ENCODE measurements at regions not wholly inside any gene's neighbourhood (a gene's known extent, or its start where the extent isn't known, plus 50 kb on each side); places are given as distances from the start of the nearest gene placed in this dataset.

DNA sequence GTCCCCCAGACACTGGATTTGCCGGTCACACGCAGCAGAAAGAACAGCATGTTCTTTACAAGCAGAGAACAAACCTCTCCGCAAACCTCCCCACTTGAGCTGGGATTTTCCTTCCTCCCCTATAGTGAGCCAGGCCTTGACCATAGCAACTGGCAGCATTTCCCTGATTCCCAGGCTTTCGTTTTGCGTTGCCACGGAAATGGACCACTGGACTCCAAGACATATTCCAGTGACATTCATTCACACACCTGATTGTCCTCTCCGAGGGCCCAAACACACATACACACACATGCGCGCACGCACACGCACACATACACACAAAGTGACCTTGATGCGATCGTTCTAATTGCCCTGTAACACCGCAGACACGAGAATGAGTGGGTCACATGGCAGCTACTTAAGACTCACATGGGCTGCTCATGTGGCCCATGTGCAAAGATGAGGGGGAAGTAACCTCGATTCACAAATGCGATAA is 80.9 kb upstream of the CPEB4 start:
- CTCF ChIA-PET: no interaction called here
- DNase-seq: no peak
- no peak overlapping the region for H3K27ac Mint-ChIP-seq
- no peaks in the 10 kb centered on the region for H3K36me3 Mint-ChIP-seq (ENCODE audit: low read depth)
- POLR2A ChIA-PET: interaction anchor here (0.7 kb wide), 1 partner anchor 545 kb away, joined by 3 read pairs; no protein-coding TSS in a partner anchor
- no peak overlapping the region for H3K4me3 Mint-ChIP-seq
- peaks cover 2% of the 10 kb centered on the region for H3K9me3 Mint-ChIP-seq
- no peaks in the 10 kb centered on the region for H3K27me3 Mint-ChIP-seq
- no peaks in the 10 kb centered on the region for H3K4me1 Mint-ChIP-seq

DNA sequence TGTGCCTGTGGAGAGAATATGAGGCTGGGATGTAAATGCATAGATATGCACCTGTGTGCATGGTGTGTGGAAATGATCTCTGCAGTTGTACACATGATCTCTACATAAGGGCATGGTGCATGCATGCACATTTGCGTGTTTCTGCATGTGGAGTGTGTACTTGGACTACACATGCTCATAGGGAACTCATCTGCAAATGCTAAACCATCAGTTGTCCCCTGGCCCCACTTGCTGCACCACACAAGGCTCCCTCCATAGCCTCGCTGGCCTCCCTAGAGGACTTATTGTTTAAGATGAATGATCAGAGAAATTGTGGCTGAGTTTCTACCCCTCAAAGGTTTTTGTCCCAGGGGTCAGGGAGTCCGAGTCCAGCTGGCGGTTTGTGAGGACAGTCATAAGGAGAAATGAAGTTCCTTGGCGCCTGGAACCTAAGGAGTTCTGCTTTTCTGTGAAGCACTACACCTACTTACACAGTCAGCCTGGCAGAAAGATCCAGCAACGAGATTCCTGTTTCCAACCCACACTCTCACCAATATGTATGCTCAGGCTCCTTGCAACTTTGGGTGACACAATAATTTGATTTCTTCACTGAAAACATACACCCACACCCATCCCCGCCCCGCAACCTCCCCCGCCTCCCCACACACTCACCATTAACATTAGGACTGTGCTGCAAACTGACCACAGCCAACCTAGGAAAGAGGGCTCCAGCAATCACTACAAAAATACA is 79.9 kb upstream of the CPEB4 start:
- peaks cover 4% of the 10 kb centered on the region for H3K27me3 Mint-ChIP-seq

GRCh38 chr5:173809014-173809413 is 79.1 kb upstream of the CPEB4 start:
- ChIA-PET POLR2A (no interaction called here), CTCF (no interaction called here)
- Mint-ChIP-seq H3K27me3 (peaks cover 4% of the 10 kb centered on the region), H3K9me3 (peaks cover 2% of the 10 kb centered on the region), H3K4me3 (no peak overlapping the region), H3K27ac (no peak overlapping the region), H3K36me3 (ENCODE audit: low read depth) (no peaks in the 10 kb centered on the region), H3K4me1 (no peaks in the 10 kb centered on the region)
- DNase-seq: no peak

More for the DNA sequence above, 79.9 kb upstream of the CPEB4 start:
- CTCF ChIA-PET: no interaction called here
- Mint-ChIP-seq H3K4me1 (no peaks in the 10 kb centered on the region), H3K27ac (no peak overlapping the region), H3K9me3 (peaks cover 2% of the 10 kb centered on the region), H3K4me3 (no peak overlapping the region), H3K36me3 (ENCODE audit: low read depth) (no peaks in the 10 kb centered on the region)
- no peak for DNase-seq
- POLR2A ChIA-PET: interaction anchor here (0.7 kb wide), 1 partner anchor 546 kb away, joined by 3 read pairs; no protein-coding TSS in a partner anchor

DNA sequence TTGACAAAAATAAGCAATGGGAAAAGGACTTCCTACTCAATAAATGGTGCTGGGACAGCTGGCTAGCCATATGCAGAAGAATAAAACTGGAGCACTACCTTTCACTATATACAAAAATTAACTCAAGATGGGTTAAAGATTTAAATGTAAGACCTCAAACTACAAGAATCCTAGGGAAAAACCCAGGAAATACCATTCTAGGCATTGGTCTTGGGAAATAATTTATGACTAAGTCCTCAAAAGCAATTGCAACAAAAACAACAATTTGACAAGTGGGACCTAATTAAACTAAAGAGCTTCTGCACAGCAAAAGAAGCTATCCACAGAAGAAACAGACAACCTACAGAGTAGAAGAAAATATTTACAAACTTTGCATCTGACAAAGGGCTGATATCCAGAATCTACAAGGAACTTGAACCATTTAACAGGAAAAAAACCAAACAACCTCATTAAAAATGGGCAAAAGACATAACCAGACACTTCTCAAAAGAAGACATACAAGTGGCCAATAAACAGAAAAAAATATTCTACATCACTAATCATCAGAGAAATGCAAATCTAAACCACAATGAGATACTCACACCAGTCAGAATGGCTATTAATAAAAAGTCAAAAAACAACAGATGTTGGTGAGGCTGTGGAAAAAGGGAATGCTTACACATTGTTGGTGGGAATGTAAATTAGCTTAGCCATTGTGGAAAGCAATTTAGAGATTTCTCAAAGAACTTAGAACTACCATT is 75.2 kb upstream of the CPEB4 start:
- peaks cover 4% of the 10 kb centered on the region for H3K27me3 Mint-ChIP-seq
- ChIA-PET POLR2A (no interaction called here), CTCF (no interaction called here)
- no peak overlapping the region for H3K27ac Mint-ChIP-seq
- peaks cover 2% of the 10 kb centered on the region for H3K9me3 Mint-ChIP-seq
- no peak overlapping the region for H3K4me3 Mint-ChIP-seq
- no peak for DNase-seq
- no peaks in the 10 kb centered on the region for H3K4me1 Mint-ChIP-seq
- H3K36me3 Mint-ChIP-seq (ENCODE audit: low read depth): no peaks in the 10 kb centered on the region

GRCh38 chr5:173814053-173814452 is 74.1 kb upstream of the CPEB4 start:
- CTCF ChIA-PET: interaction anchor here (1.7 kb wide), 1 partner anchor 31 kb away, joined by 3 read pairs; no protein-coding TSS in a partner anchor
- Mint-ChIP-seq H3K4me1 (no peaks in the 10 kb centered on the region), H3K27me3 (peaks cover 4% of the 10 kb centered on the region), H3K9me3 (peaks cover 2% of the 10 kb centered on the region), H3K36me3 (ENCODE audit: low read depth) (no peaks in the 10 kb centered on the region), H3K4me3 (no peak overlapping the region), H3K27ac (no peak overlapping the region)
- no peak for DNase-seq
- POLR2A ChIA-PET: no interaction called here

DNA sequence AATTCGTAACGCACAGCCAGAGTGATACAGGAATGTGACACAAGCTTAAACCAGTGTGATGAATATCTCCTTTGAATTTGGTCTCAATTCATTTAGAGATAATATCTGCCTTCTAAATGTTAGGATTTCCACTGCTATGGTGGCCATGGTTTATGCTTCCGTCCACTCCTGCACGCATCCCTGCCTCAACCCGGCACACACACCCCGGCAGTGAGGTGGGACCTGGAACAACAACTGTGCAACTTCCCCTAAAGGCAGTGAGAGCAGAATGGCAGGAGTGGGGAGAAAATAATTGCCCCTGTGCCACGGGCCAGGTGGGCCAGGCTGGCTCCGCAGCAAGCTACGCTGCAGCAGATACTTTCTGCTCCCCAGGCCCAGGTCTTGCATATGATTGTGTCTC is 72.6 kb upstream of the CPEB4 start:
- POLR2A ChIA-PET: no interaction called here
- no peak overlapping the region for H3K4me3 Mint-ChIP-seq
- H3K9me3 Mint-ChIP-seq: peaks cover 2% of the 10 kb centered on the region
- DNase-seq: no peak
- CTCF ChIA-PET: interaction anchor here (1.7 kb wide), 1 partner anchor 30 kb away, joined by 3 read pairs; no protein-coding TSS in a partner anchor
- H3K36me3 Mint-ChIP-seq (ENCODE audit: low read depth): peaks cover 1% of the 10 kb centered on the region
- no peak overlapping the region for H3K27ac Mint-ChIP-seq
- no peaks in the 10 kb centered on the region for H3K4me1 Mint-ChIP-seq
- peaks cover 4% of the 10 kb centered on the region for H3K27me3 Mint-ChIP-seq

GRCh38 chr5:173816728-173817127 is 71.4 kb upstream of the CPEB4 start:
- peaks cover 1% of the 10 kb centered on the region for H3K36me3 Mint-ChIP-seq (ENCODE audit: low read depth)
- H3K4me3 Mint-ChIP-seq: no peak overlapping the region
- H3K4me1 Mint-ChIP-seq: peaks cover 11% of the 10 kb centered on the region
- H3K27ac Mint-ChIP-seq: no peak overlapping the region
- no peaks in the 10 kb centered on the region for H3K9me3 Mint-ChIP-seq
- H3K27me3 Mint-ChIP-seq: peaks cover 4% of the 10 kb centered on the region
- CTCF ChIA-PET: no interaction called here
- POLR2A ChIA-PET: no interaction called here
- DNase-seq: no peak

- CTCF ChIA-PET: no interaction called here
- Mint-ChIP-seq H3K4me1 (peaks cover 14% of the 10 kb centered on the region), H3K4me3 (no peak overlapping the region), H3K27me3 (peaks cover 2% of the 10 kb centered on the region), H3K36me3 (ENCODE audit: low read depth) (peaks cover 1% of the 10 kb centered on the region), H3K9me3 (no peaks in the 10 kb centered on the region), H3K27ac (no peak overlapping the region)
- POLR2A ChIA-PET: no interaction called here
- no peak for DNase-seq
These were observed 70.6 kb upstream of the CPEB4 start for GRCh38 chr5:173817561-173817960.

DNA sequence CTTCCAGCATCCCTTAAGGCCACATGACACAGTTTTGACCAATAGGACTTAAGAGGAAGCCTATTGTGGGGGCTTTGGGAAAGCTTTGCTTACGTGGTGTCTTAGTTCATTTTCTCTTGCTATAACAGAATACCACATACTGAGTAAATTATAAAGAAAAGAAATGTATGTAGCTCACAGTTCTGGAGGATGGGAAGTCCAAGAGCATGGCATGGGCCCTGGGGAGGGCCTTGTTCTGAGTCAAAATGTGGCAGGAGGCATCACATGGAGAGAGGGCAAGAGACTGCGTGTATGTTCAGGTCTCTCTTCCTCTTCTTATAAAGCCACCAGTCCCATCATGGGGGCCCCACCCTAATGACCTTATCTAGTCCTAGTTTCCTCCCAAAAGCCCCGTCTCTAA is 68.6 kb upstream of the CPEB4 start:
- H3K4me1 Mint-ChIP-seq: peaks cover 14% of the 10 kb centered on the region
- no peaks in the 10 kb centered on the region for H3K27me3 Mint-ChIP-seq
- ChIA-PET POLR2A (no interaction called here), CTCF (no interaction called here)
- no peaks in the 10 kb centered on the region for H3K9me3 Mint-ChIP-seq
- DNase-seq: no peak
- H3K27ac Mint-ChIP-seq: no peak overlapping the region
- peaks cover 1% of the 10 kb centered on the region for H3K36me3 Mint-ChIP-seq (ENCODE audit: low read depth)
- no peak overlapping the region for H3K4me3 Mint-ChIP-seq

GRCh38 chr5:173823274-173823644 is 64.9 kb upstream of the CPEB4 start:
- CTCF ChIA-PET: interaction anchor here (1.4 kb wide), 1 partner anchor 9 kb away, joined by 4 read pairs; no protein-coding TSS in a partner anchor
- POLR2A ChIA-PET: no interaction called here

GRCh38 chr5:173823721-173824567 is 64.2 kb upstream of the CPEB4 start:
- POLR2A ChIA-PET: no interaction called here
- Mint-ChIP-seq H3K27me3 (no peaks in the 10 kb centered on the region), H3K4me3 (no peak overlapping the region), H3K27ac (no peak overlapping the region), H3K4me1 (peaks cover 14% of the 10 kb centered on the region), H3K36me3 (ENCODE audit: low read depth) (peaks cover 1% of the 10 kb centered on the region), H3K9me3 (no peaks in the 10 kb centered on the region)
- CTCF ChIA-PET: interaction anchor here (1.0 to 1.4 kb wide), 3 partner anchors 9 to 208 kb away, joined by 4 read pairs; no protein-coding TSS in a partner anchor
- no peak for DNase-seq

More at GRCh38 chr5:173823274-173823644, 64.9 kb upstream of the CPEB4 start:
- no peak overlapping the region for H3K4me3 Mint-ChIP-seq
- H3K9me3 Mint-ChIP-seq: no peaks in the 10 kb centered on the region
- H3K27ac Mint-ChIP-seq: no peak overlapping the region
- peaks cover 1% of the 10 kb centered on the region for H3K36me3 Mint-ChIP-seq (ENCODE audit: low read depth)
- no peaks in the 10 kb centered on the region for H3K27me3 Mint-ChIP-seq
- no peak for DNase-seq
- peaks cover 14% of the 10 kb centered on the region for H3K4me1 Mint-ChIP-seq

GRCh38 chr5:173825215-173825865 is 62.8 kb upstream of the CPEB4 start:
- ChIA-PET POLR2A (no interaction called here), CTCF (interaction anchor here (0.6 to 1.2 kb wide), 3 partner anchors 64 to 209 kb away, joined by 4 read pairs; no protein-coding TSS in a partner anchor)
- no peaks in the 10 kb centered on the region for H3K27me3 Mint-ChIP-seq
- H3K36me3 Mint-ChIP-seq (ENCODE audit: low read depth): no peaks in the 10 kb centered on the region
- no peak overlapping the region for H3K4me3 Mint-ChIP-seq
- H3K4me1 Mint-ChIP-seq: peaks cover 14% of the 10 kb centered on the region
- no peak for DNase-seq
- H3K9me3 Mint-ChIP-seq: no peaks in the 10 kb centered on the region
- no peak overlapping the region for H3K27ac Mint-ChIP-seq
